GM20431 (cell line): ENCODE measurements at regions not wholly inside any gene's neighbourhood (a gene's known extent, or its start where the extent isn't known, plus 50 kb on each side); places are given as distances from the start of the nearest gene placed in this dataset.

Experiments used
- in situ Hi-C: fragments of 300-500 bp; cut with MseI, MboI; formaldehyde crosslinking; loops from one replicate; pipeline ENCODE4 v1.15.0; 2020; ENCODE audit warnings: low sequenced_read_pairs; ENCODE audit not compliant: unreplicated experiment

GRCh38 chr11:70568035-70568813 lies 169.9 kb downstream of the CTTN start:
- in situ Hi-C loops, result no loop called here

GRCh38 chr11:70568814-70569617 lies 170.7 kb downstream of the CTTN start:
- in situ Hi-C loops, result no loop called here

- in situ Hi-C loops, result no loop called here
These were observed 171.2 kb downstream of the CTTN start for GRCh38 chr11:70569618-70569890.

GRCh38 chr11:70569996-70570692 lies 171.8 kb downstream of the CTTN start:
- in situ Hi-C loops, result no loop called here

- in situ Hi-C loops, result no loop called here
These were observed 172.5 kb downstream of the CTTN start for GRCh38 chr11:70570693-70571395.

GRCh38 chr11:70572974-70573260 lies 174.6 kb downstream of the CTTN start:
- in situ Hi-C loops, result no loop called here

GRCh38 chr11:70573701-70574151 lies 175.4 kb downstream of the CTTN start:
- in situ Hi-C loops, result no loop called here

GRCh38 chr11:70574725-70575347 lies 176.5 kb downstream of the CTTN start:
- in situ Hi-C loops, result no loop called here

- in situ Hi-C loops, result no loop called here
These were observed 177.2 kb downstream of the CTTN start for GRCh38 chr11:70575396-70576060.

- in situ Hi-C loops, result no loop called here
These were observed 178.9 kb downstream of the CTTN start for GRCh38 chr11:70577258-70577603.

- in situ Hi-C loops, result no loop called here
These were observed 179.6 kb downstream of the CTTN start for GRCh38 chr11:70577948-70578347.

- in situ Hi-C loops, result no loop called here
These were observed 180.0 kb downstream of the CTTN start for GRCh38 chr11:70578371-70578770.

GRCh38 chr11:70578831-70579230 lies 180.5 kb downstream of the CTTN start:
- in situ Hi-C loops, result no loop called here

- in situ Hi-C loops, result no loop called here
These were observed 181.1 kb downstream of the CTTN start for GRCh38 chr11:70579316-70579955.

- in situ Hi-C loops, result no loop called here
These were observed 181.9 kb downstream of the CTTN start for GRCh38 chr11:70580036-70580805.

GRCh38 chr11:70581991-70582885 lies 183.9 kb downstream of the CTTN start:
- in situ Hi-C loops, result no loop called here

GRCh38 chr11:70582886-70583641 lies 184.7 kb downstream of the CTTN start:
- in situ Hi-C loops, result no loop called here
